PC-3 (cell line): ENCODE measurements at regions not wholly inside any gene's neighbourhood (a gene's known extent, or its start where the extent isn't known, plus 50 kb on each side); places are given as distances from the start of the nearest gene placed in this dataset.

Experiments used
- ATAC-seq: fragments of 200-7000 bp; cut with Tn5 transposase; 2 replicates; pipeline ENCODE4 v1.9.1; 2020; ENCODE audit warnings: mild to moderate bottlenecking, moderate library complexity
- BruUV-seq: library from RNA; stranded (reverse); fragments of 400-500 nt; replicated peaks from 2 replicates; lab custom pipeline; 2021; lab: Mats Ljungman, UMichigan
- CTCF ChIA-PET: fragments of 300-600 bp; sonication (Branson Sonifier 250); formaldehyde crosslinking; loops from one replicate; lab custom pipeline; 2022; ENCODE audit warnings: antibody characterized with exemption; lab: Charles Lee
- POLR2A ChIA-PET: fragments of 300-600 bp; sonication (Branson Sonifier 250); formaldehyde crosslinking; loops from one replicate; lab custom pipeline; 2022; ENCODE audit warnings: antibody characterized with exemption; ENCODE audit not compliant: unreplicated experiment; lab: Charles Lee
- DNase-seq: peaks from one replicate; pipeline ENCODE4 v3.0.0-alpha.2; 2015
- H2AFZ ChIP-seq: fragments of 300-600 bp; sonication (generic); 2 replicates; pipeline ENCODE4 v1.6.0; 2016; ENCODE audit warnings: antibody characterized with exemption, low read length
- H3F3A ChIP-seq: fragments of 300-600 bp; sonication (generic); one replicate; pipeline ENCODE4 v1.6.0; 2017; ENCODE audit warnings: antibody characterized with exemption, low read length, control low read depth, mild to moderate bottlenecking; ENCODE audit not compliant: unreplicated experiment
- H3K27ac ChIP-seq: fragments of 300-600 bp; sonication (generic); 2 replicates; pipeline ENCODE4 v1.5.1; 2016; ENCODE audit warnings: mild to moderate bottlenecking, low read length
- H3K27me3 ChIP-seq: fragments of 300-600 bp; sonication (generic); 2 replicates; pipeline ENCODE4 v1.6.1; 2016; ENCODE audit warnings: low read length, mixed read lengths
- H3K36me3 ChIP-seq: fragments of 300-600 bp; sonication (generic); 2 replicates; pipeline ENCODE4 v1.6.1; 2016; ENCODE audit warnings: low read depth, mixed run types, low read length, mixed read lengths
- H3K4me1 ChIP-seq: fragments of 300-600 bp; sonication (generic); 2 replicates; pipeline ENCODE4 v1.5.1; 2016; ENCODE audit warnings: low read length; ENCODE audit not compliant: insufficient read depth
- H3K4me2 ChIP-seq: fragments of 300-600 bp; sonication (generic); 2 replicates; pipeline ENCODE4 v1.6.0; 2016; ENCODE audit warnings: low read length
- H3K4me3 ChIP-seq: fragments of 300-600 bp; sonication (generic); 2 replicates; pipeline ENCODE4 v1.5.1; 2016; ENCODE audit warnings: mild to moderate bottlenecking, low read length, mixed read lengths
- H3K79me2 ChIP-seq: fragments of 300-600 bp; sonication (generic); 2 replicates; pipeline ENCODE4 v1.6.1; 2017; ENCODE audit warnings: low read length, mixed read lengths
- H3K9ac ChIP-seq: fragments of 300-600 bp; sonication (generic); 2 replicates; pipeline ENCODE4 v1.6.0; 2016; ENCODE audit warnings: mild to moderate bottlenecking, low read length
- H3K9me2 ChIP-seq: fragments of 300-600 bp; sonication (generic); replicated peaks from 2 replicates; pipeline ENCODE4 v1.6.1; 2016; ENCODE audit warnings: mixed run types, low read length, mixed read lengths
- H3K9me3 ChIP-seq: fragments of 300-600 bp; sonication (generic); 2 replicates; pipeline ENCODE4 v1.6.1; 2016; ENCODE audit warnings: low read length, mixed read lengths
- H4K20me1 ChIP-seq: fragments of 300-600 bp; sonication (generic); 2 replicates; pipeline ENCODE4 v1.6.1; 2016; ENCODE audit warnings: low read length, mixed read lengths
- EZH2 ChIP-seq: fragments of 300-600 bp; sonication (generic); IDR thresholded peaks from one replicate; pipeline ENCODE4 v1.6.1; 2017; ENCODE audit warnings: antibody characterized with exemption, mild to moderate bottlenecking, low read length; ENCODE audit not compliant: unreplicated experiment
- EZH2phosphoT487 ChIP-seq: fragments of 300-600 bp; sonication (generic); IDR thresholded peaks from 2 replicates; pipeline ENCODE4 v1.6.1; 2018; ENCODE audit warnings: mild to moderate bottlenecking, antibody characterized with exemption, low read length, borderline replicate concordance
- intact Hi-C: fragments of 100-400 bp; cut with micrococcal nuclease; formaldehyde crosslinking; loops from 2 replicates; pipeline ENCODE4 v1.9.0; 2023
- TF ChIP-seq, protein P1 (sequence below): fragments of 300-600 bp; sonication (generic); conservative IDR thresholded peaks from 2 replicates; pipeline ENCODE4 v1.5.1; 2017; ENCODE audit warnings: antibody characterized with exemption, low read depth, mild to moderate bottlenecking, low read length

DNA sequence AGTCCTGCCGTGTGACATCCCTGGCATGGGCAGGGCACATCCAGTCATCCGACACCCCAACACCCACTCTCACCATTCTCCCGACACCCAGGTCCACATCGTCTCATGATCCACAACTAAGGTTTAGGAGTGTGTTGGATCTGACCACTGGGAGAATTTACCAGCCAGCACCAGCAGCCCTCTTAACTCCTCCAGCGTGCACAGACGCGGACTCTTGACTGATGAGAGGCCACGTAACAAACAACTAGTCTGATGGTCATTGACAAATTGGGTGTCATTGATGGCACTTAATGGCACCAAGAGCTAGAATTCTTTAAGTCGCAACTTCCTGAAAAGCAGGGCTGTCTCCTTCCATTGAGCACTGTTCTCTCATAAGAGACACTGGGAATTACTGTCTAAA, 203.0 kb upstream of the SFSWAP start:
- Histone ChIP-seq H4K20me1 (no peaks in the 10 kb centered on the region), H3K27ac (no peak overlapping the region), H3F3A (no peaks in the 10 kb centered on the region), H3K9me2 (no peaks in the 10 kb centered on the region), H3K79me2 (no peaks in the 10 kb centered on the region), H3K4me1 (no peaks in the 10 kb centered on the region), H3K36me3 (no peaks in the 10 kb centered on the region), H3K9ac (no peak overlapping the region), H3K4me2 (no peak overlapping the region), H2AFZ (no peak overlapping the region), H3K27me3 (peaks cover 45% of the 10 kb centered on the region), H3K9me3 (no peaks in the 10 kb centered on the region), H3K4me3 (no peak overlapping the region)
- ATAC-seq (no peak), DNase-seq (no peak)
- no TSS peak for BruUV-seq
- TF ChIP-seq EZH2phosphoT487 (no peak), EZH2 (no peak)
- TF ChIP-seq, protein P1, sequence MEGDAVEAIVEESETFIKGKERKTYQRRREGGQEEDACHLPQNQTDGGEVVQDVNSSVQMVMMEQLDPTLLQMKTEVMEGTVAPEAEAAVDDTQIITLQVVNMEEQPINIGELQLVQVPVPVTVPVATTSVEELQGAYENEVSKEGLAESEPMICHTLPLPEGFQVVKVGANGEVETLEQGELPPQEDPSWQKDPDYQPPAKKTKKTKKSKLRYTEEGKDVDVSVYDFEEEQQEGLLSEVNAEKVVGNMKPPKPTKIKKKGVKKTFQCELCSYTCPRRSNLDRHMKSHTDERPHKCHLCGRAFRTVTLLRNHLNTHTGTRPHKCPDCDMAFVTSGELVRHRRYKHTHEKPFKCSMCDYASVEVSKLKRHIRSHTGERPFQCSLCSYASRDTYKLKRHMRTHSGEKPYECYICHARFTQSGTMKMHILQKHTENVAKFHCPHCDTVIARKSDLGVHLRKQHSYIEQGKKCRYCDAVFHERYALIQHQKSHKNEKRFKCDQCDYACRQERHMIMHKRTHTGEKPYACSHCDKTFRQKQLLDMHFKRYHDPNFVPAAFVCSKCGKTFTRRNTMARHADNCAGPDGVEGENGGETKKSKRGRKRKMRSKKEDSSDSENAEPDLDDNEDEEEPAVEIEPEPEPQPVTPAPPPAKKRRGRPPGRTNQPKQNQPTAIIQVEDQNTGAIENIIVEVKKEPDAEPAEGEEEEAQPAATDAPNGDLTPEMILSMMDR, result no peak
- ChIA-PET POLR2A (no interaction called here), CTCF (no interaction called here)
- intact Hi-C loops, result no loop called here

DNA sequence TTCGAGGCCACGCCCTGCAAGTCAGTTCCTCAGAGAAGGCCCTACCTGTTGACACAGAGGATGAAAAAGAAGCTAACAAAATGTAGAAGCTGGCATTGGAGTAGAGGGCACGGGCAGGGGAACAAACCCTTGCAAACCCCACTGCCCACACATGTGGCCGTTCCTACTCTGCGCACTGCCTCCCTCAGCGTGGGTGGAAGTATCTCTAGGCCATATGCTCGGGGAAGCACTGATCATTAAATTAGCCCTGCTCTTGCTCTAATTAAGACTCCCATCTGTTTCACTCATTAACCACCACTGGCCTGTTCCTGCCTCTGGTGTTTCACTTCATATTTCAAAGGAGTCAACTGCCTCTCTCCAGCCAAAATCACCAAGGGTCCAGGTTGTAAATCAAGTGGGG, 201.2 kb upstream of the SFSWAP start:
- H3K9me2 ChIP-seq, result no peaks in the 10 kb centered on the region
- H3K4me1 ChIP-seq, result no peaks in the 10 kb centered on the region
- H3K27ac ChIP-seq, result no peak overlapping the region
- no peak overlapping the region for H3K4me3 ChIP-seq
- H4K20me1 ChIP-seq, result no peaks in the 10 kb centered on the region
- ChIA-PET CTCF (no interaction called here), POLR2A (no interaction called here)
- no peak for DNase-seq
- H3K4me2 ChIP-seq, result no peak overlapping the region
- no peak overlapping the region for H2AFZ ChIP-seq
- H3K27me3 ChIP-seq, result peaks cover 61% of the 10 kb centered on the region
- no peaks in the 10 kb centered on the region for H3K9me3 ChIP-seq
- no TSS peak for BruUV-seq
- no peak for TF ChIP-seq EZH2
- TF ChIP-seq, protein P1, result no peak
- TF ChIP-seq EZH2phosphoT487, result no peak
- H3K36me3 ChIP-seq, result no peaks in the 10 kb centered on the region
- no peaks in the 10 kb centered on the region for H3F3A ChIP-seq
- no peaks in the 10 kb centered on the region for H3K79me2 ChIP-seq
- intact Hi-C loops, result no loop called here
- H3K9ac ChIP-seq, result no peak overlapping the region
- no peak for ATAC-seq

DNA sequence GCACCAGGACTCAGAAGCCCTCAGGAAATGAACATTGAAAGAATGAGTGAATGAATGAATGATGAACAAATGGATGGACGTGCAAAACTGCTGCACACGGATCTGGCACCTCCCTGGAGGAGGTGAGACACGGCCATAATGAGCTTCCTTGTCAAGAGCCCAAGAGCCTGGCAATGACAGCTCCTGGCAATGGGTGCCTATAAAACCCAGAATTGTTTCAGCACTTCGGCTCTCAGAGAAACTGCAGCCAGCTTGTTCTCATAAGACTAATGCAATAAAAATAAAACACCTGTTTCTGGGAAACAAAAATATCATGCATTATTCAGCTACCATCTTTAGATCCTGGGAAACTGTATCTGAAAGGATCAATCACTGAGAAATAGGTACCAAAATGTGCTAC, 200.5 kb upstream of the SFSWAP start:
- DNase-seq, result no peak
- intact Hi-C loops, result no loop called here
- H3F3A ChIP-seq, result no peaks in the 10 kb centered on the region
- peaks cover 68% of the 10 kb centered on the region for H3K27me3 ChIP-seq
- H3K79me2 ChIP-seq, result no peaks in the 10 kb centered on the region
- H2AFZ ChIP-seq, result no peak overlapping the region
- BruUV-seq, result no TSS peak
- no peak overlapping the region for H3K4me2 ChIP-seq
- TF ChIP-seq EZH2 (no peak), EZH2phosphoT487 (no peak)
- TF ChIP-seq, protein P1, result no peak
- ATAC-seq, result no peak
- no peaks in the 10 kb centered on the region for H3K9me3 ChIP-seq
- ChIA-PET CTCF (no interaction called here), POLR2A (no interaction called here)
- H3K36me3 ChIP-seq, result no peaks in the 10 kb centered on the region
- no peak overlapping the region for H3K9ac ChIP-seq
- H4K20me1 ChIP-seq, result no peaks in the 10 kb centered on the region
- H3K4me1 ChIP-seq, result no peaks in the 10 kb centered on the region
- no peak overlapping the region for H3K4me3 ChIP-seq
- H3K9me2 ChIP-seq, result no peaks in the 10 kb centered on the region
- H3K27ac ChIP-seq, result no peak overlapping the region
